ENCODE measurements at regions not wholly inside any gene's neighbourhood (a gene's known extent, or its start where the extent isn't known, plus 50 kb on each side); places are given as distances from the start of the nearest gene placed in this dataset.

GRCh38 chr15:39106950-39107349 is 473.9 kb upstream of the THBS1 start:
- H3K4me3 ChIP-seq = no peak overlapping the region
- H3K27me3 ChIP-seq (replicated peaks in 1 of 7) = no peaks in the 10 kb centered on the region
- no peak for DNase-seq
- TF ChIP-seq POLR2A (IDR thresholded peaks at IDR 0.05) (no peak), CTCF (IDR thresholded peaks at IDR 0.05 in 8 of 11, conservative IDR thresholded peaks at IDR 0.05 in 3 of 11) (no peak), POLR2AphosphoS5 (IDR thresholded peaks at IDR 0.05) (no peak)
- intact Hi-C loops (cut with DNase I; ENCODE audit: low total_unique reads) = no loop called here
- H3K27ac ChIP-seq = no peak overlapping the region
- no peaks in the 10 kb centered on the region for H3K9me3 ChIP-seq
- H3K4me1 ChIP-seq = no peaks in the 10 kb centered on the region
- 84 to 94% (median 92%) methylated on average over 5 of the region's 5 CpGs for WGBS, 5 donors
- H3K36me3 ChIP-seq = no peaks in the 10 kb centered on the region

- Histone ChIP-seq H3K4me3 (no peak overlapping the region), H3K4me1 (no peaks in the 10 kb centered on the region), H3K27ac (no peak overlapping the region), H3K9me3 (no peaks in the 10 kb centered on the region), H3K27me3 (replicated peaks in 1 of 7) (no peaks in the 10 kb centered on the region), H3K36me3 (no peaks in the 10 kb centered on the region)
- intact Hi-C loops (cut with DNase I; ENCODE audit: low total_unique reads) = no loop called here
- TF ChIP-seq POLR2AphosphoS5 (IDR thresholded peaks at IDR 0.05) (no peak), CTCF (IDR thresholded peaks at IDR 0.05 in 8 of 11, conservative IDR thresholded peaks at IDR 0.05 in 3 of 11) (no peak), POLR2A (IDR thresholded peaks at IDR 0.05) (no peak)
- DNase-seq = no peak
Measured at GRCh38 chr15:39108021-39108420, 472.9 kb upstream of the THBS1 start.

- Histone ChIP-seq H3K4me3 (no peak overlapping the region), H3K9me3 (peaks cover 0 to 15% (median 3%) of the 10 kb centered on the region in 8 donors), H3K36me3 (no peaks in the 10 kb centered on the region), H3K4me1 (no peaks in the 10 kb centered on the region), H3K27me3 (replicated peaks in 1 of 7) (peaks cover 0 to 16% (median 0%) of the 10 kb centered on the region in 7 donors), H3K27ac (no peak overlapping the region)
- no peak for DNase-seq
- intact Hi-C loops (cut with DNase I; ENCODE audit: low total_unique reads) = no loop called here
- TF ChIP-seq CTCF (IDR thresholded peaks at IDR 0.05 in 8 of 11, conservative IDR thresholded peaks at IDR 0.05 in 3 of 11) (no peak), POLR2A (IDR thresholded peaks at IDR 0.05) (no peak), POLR2AphosphoS5 (IDR thresholded peaks at IDR 0.05) (no peak)
Measured at GRCh38 chr15:39110336-39110735, 470.5 kb upstream of the THBS1 start.

GRCh38 chr15:39110746-39111145 is 470.1 kb upstream of the THBS1 start:
- intact Hi-C loops (cut with DNase I; ENCODE audit: low total_unique reads) = no loop called here
- no peak overlapping the region for H3K4me3 ChIP-seq
- H3K4me1 ChIP-seq = no peaks in the 10 kb centered on the region
- TF ChIP-seq POLR2AphosphoS5 (IDR thresholded peaks at IDR 0.05) (no peak), CTCF (IDR thresholded peaks at IDR 0.05 in 8 of 11, conservative IDR thresholded peaks at IDR 0.05 in 3 of 11) (no peak), POLR2A (IDR thresholded peaks at IDR 0.05) (no peak)
- H3K27me3 ChIP-seq (replicated peaks in 1 of 7) = peaks cover 0 to 16% (median 0%) of the 10 kb centered on the region in 7 donors
- DNase-seq = no peak
- WGBS, 5 donors = 68 to 100% (median 86%) methylated on average over 1 of the region's 1 CpG
- no peak overlapping the region for H3K27ac ChIP-seq
- H3K9me3 ChIP-seq = peaks cover 0 to 19% (median 7%) of the 10 kb centered on the region in 8 donors
- H3K36me3 ChIP-seq = no peaks in the 10 kb centered on the region

Data from spleen (tissue), 11 donors.